ENCODE measurements at regions not wholly inside any gene's neighbourhood (a gene's known extent, or its start where the extent isn't known, plus 50 kb on each side); places are given as distances from the start of the nearest gene placed in this dataset.

- Histone ChIP-seq H3K27ac (replicated peaks in 1 of 4) (no peak overlapping the region), H3K27me3 (peaks cover 0 to 89% (median 0%) of the 10 kb centered on the region in 4 donors), H3K4me3 (no peak overlapping the region), H3K36me3 (no peaks in the 10 kb centered on the region), H3K4me1 (peaks cover 0 to 14% (median 13%) of the 10 kb centered on the region in 4 donors), H3K9me3 (no peaks in the 10 kb centered on the region)
- no peak for DNase-seq (ENCODE audit: extremely low spot score)
- 95% methylated on average over 11 of the region's 20 CpGs for WGBS
- TF ChIP-seq CTCF (IDR thresholded peaks at IDR 0.05), result no peak
- TF ChIP-seq POLR2AphosphoS5 (IDR thresholded peaks at IDR 0.05), result no peak
- no peak for TF ChIP-seq POLR2A (IDR thresholded peaks at IDR 0.05; ENCODE audit: low read depth)
- no peak for TF ChIP-seq EP300 (IDR thresholded peaks at IDR 0.05)
- intact Hi-C loops (cut with DNase I), result no loop called here
Observed at GRCh38 chr10:131746241-131746711, 154.5 kb upstream of the PPP2R2D start.

- Histone ChIP-seq H3K9me3 (no peaks in the 10 kb centered on the region), H3K27me3 (peaks cover 0 to 93% (median 0%) of the 10 kb centered on the region in 4 donors), H3K36me3 (no peaks in the 10 kb centered on the region), H3K4me3 (no peak overlapping the region), H3K27ac (replicated peaks in 1 of 4) (no peak overlapping the region), H3K4me1 (peaks cover 0 to 14% (median 13%) of the 10 kb centered on the region in 4 donors)
- DNase-seq (ENCODE audit: extremely low spot score), result no peak
- 83% methylated on average over 1 of the region's 1 CpG for WGBS
- intact Hi-C loops (cut with DNase I), result no loop called here
- no peak for TF ChIP-seq POLR2AphosphoS5 (IDR thresholded peaks at IDR 0.05)
Observed at GRCh38 chr10:131746785-131747184, 154.0 kb upstream of the PPP2R2D start.

- TF ChIP-seq POLR2AphosphoS5 (IDR thresholded peaks at IDR 0.05), result no peak
- no peak for TF ChIP-seq POLR2A (IDR thresholded peaks at IDR 0.05; ENCODE audit: low read depth)
- no peak for TF ChIP-seq EP300 (IDR thresholded peaks at IDR 0.05)
- no peak for TF ChIP-seq CTCF (IDR thresholded peaks at IDR 0.05)
- intact Hi-C loops (cut with DNase I), result no loop called here
- Histone ChIP-seq H3K27me3 (peaks cover 0 to 91% (median 0%) of the 10 kb centered on the region in 4 donors), H3K4me3 (no peak overlapping the region), H3K36me3 (no peaks in the 10 kb centered on the region), H3K27ac (replicated peaks in 1 of 4) (no peak overlapping the region), H3K9me3 (no peaks in the 10 kb centered on the region), H3K4me1 (peaks cover 0 to 14% (median 13%) of the 10 kb centered on the region in 4 donors)
- 91% methylated on average over 16 of the region's 16 CpGs for WGBS
- DNase-seq (ENCODE audit: extremely low spot score), result no peak
Observed at GRCh38 chr10:131747251-131747650, 153.6 kb upstream of the PPP2R2D start.

GRCh38 chr10:131747791-131748190 lies 153.0 kb upstream of the PPP2R2D start:
- TF ChIP-seq EP300 (IDR thresholded peaks at IDR 0.05) (no peak), POLR2AphosphoS5 (IDR thresholded peaks at IDR 0.05) (no peak), POLR2A (IDR thresholded peaks at IDR 0.05; ENCODE audit: low read depth) (no peak), CTCF (IDR thresholded peaks at IDR 0.05) (no peak)
- H3K4me3 ChIP-seq, result no peak overlapping the region
- no peak overlapping the region for H3K27ac ChIP-seq (replicated peaks in 1 of 4)
- H3K9me3 ChIP-seq, result no peaks in the 10 kb centered on the region
- no peak for DNase-seq (ENCODE audit: extremely low spot score)
- WGBS, result 88% methylated on average over 11 of the region's 11 CpGs
- intact Hi-C loops (cut with DNase I), result no loop called here
- H3K4me1 ChIP-seq, result peaks cover 0 to 14% (median 11%) of the 10 kb centered on the region in 4 donors
- no peaks in the 10 kb centered on the region for H3K36me3 ChIP-seq
- peaks cover 0 to 86% (median 0%) of the 10 kb centered on the region in 4 donors for H3K27me3 ChIP-seq

GRCh38 chr10:131748191-131748590 lies 152.6 kb upstream of the PPP2R2D start:
- TF ChIP-seq CTCF (IDR thresholded peaks at IDR 0.05) (no peak), EP300 (IDR thresholded peaks at IDR 0.05) (no peak), POLR2AphosphoS5 (IDR thresholded peaks at IDR 0.05) (no peak), POLR2A (IDR thresholded peaks at IDR 0.05; ENCODE audit: low read depth) (no peak)
- peaks cover 0 to 10% (median 7%) of the 10 kb centered on the region in 4 donors for H3K4me1 ChIP-seq
- no peak overlapping the region for H3K27ac ChIP-seq (replicated peaks in 1 of 4)
- peaks cover 0 to 82% (median 0%) of the 10 kb centered on the region in 4 donors for H3K27me3 ChIP-seq
- H3K9me3 ChIP-seq, result no peaks in the 10 kb centered on the region
- DNase-seq (ENCODE audit: extremely low spot score), result no peak
- no peaks in the 10 kb centered on the region for H3K36me3 ChIP-seq
- no peak overlapping the region for H3K4me3 ChIP-seq
- intact Hi-C loops (cut with DNase I), result no loop called here
- WGBS, result 93% methylated on average over 3 of the region's 9 CpGs
